ENCODE measurements at regions not wholly inside any gene's neighbourhood (a gene's known extent, or its start where the extent isn't known, plus 50 kb on each side); places are given as distances from the start of the nearest gene placed in this dataset.
"Not testable (repeated sequence)": the region's sequence is repeated elsewhere in the genome, so short reads cannot be mapped to it uniquely, and the experiment has no call there.

DNA sequence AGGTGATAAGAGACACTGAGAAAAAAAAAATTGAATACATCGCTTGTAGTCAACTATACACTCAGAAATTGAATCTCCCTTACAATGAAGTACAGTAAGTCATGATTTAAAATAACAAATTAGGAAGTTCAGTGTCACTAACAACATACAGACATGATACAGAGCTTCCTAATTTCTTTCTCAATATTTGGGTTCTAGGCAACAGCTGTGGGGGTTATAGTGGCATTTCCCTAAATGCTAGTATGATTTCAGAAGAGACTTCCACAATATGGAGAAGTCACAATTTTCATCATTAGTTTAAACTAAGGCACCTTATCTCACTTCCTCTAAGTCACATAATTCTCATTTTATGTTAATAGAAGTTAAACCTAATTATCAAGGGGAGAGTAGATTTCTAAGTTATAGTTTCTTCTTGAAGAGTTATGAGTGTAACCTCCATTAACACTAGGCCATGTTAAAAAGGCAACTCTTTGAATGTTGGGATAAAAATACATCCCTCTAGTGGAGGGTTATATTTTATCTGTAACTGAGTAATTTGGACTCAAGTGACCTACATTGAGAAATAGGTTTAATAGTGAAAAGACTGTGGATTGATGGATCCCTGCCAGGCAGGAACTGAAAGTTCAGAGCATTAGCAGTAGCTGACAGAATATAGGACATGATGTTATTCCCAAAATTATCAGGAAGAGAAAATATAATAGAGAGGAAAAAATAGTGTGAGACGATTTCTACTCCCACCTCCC is 286.0 kb upstream of the SUCLG2 start:
- DNase-seq, result no peak

GRCh38 chr3:67937498-67938118 is 283.2 kb upstream of the SUCLG2 start:
- no peak for DNase-seq

DNA sequence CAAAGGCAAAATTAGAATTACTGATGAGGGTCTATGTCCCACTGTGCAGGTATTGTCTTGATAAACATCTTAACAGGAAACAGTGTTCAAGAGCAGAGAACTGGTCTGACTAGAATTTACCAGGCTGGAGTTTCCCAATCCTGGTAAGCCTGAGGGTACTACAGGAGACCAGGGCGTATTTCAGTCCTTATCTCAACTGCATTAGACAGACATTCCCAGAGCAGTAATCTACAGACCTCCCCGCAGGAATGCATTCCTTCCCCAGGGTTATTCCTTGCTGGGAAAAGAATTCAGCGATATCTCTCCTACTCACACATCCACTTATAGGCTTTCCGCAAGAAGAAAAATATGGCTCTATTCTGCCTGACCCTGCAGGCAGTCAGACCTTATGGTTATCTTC is 276.0 kb upstream of the SUCLG2 start:
- DNase-seq, result not testable (repeated sequence)

DNA sequence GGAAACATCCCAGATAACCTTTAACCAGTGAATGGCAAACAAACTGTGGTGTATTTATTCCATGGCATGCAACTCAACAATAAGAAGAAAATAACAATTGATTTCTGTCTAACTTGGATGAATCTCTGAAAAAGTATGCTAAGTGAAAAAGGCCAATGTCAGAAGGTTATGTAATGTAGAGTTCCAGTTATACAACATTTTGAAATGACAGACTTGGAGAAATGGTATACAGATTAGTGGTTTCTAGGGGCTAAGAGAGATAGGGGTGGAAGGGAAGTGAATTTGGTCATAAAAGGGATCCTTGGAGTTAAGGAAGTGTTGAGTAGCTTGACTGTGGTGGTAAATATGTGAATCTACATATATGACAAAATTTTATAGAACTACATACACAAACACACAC is 269.4 kb upstream of the SUCLG2 start:
- no peak for DNase-seq

DNA sequence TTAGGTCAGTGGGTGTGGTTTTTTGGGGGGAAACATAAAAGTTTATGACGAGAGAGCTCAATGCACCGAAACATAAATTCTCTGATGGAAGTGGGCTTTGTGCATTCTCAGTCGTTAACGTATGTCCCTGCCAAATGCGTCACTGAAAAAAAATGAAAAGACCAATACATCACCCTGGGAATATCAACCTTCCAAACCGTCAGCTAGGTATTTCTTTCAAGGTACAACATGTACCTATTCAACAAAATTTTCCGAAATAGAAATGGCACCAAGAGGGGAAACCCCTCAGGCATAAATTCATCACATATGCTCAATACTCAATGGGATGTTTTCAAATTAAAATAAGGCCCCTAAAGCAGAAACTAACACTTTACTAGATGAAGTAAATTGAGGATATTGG is 266.6 kb upstream of the SUCLG2 start:
- DNase-seq, result no peak

DNA sequence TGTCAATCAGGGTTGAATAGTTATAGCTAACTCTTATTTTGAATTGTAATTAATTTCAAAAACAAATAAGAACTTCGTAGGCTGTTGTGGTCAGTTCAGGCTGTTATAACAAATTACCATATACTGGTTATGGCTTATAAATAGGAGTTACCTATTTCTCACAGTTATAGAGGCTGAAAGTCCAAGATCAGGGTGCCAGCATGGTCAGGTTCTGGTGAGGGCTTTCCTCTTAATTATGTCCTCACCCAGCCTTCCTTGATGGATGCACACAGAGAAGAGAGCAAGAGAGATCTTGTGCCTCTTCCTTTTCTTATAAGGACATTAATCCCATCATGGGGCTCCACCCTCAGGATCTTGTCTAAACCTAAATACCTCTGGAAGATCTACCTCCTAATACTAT is 265.9 kb upstream of the SUCLG2 start:
- no peak for DNase-seq

GRCh38 chr3:67916353-67916752 is 261.9 kb upstream of the SUCLG2 start:
- no peak for DNase-seq

GRCh38 chr3:67907735-67908134 is 253.3 kb upstream of the SUCLG2 start:
- no peak for DNase-seq

GRCh38 chr3:67906261-67906660 is 251.8 kb upstream of the SUCLG2 start:
- DNase-seq, result no peak

- no peak for DNase-seq
Measured at GRCh38 chr3:67901681-67902080, 247.3 kb upstream of the SUCLG2 start.

DNA sequence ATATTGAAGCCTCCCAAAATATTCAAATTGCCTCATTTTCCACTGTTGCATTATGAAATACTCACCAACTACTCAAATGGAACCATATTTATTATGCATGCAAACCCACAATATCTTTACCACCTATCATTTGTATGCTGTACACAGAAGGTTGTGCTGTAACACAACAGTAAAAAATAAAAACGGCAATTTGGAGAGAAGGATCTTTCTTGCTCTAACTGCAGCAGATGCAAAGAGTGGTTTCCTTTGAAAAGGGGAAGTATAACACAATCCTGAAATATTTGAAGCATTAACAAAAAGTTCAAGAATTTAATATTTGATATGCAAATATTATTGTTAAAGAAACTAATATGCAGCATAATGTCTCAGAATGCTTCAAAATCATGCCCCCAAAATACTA is 244.5 kb upstream of the SUCLG2 start:
- no peak for DNase-seq

- no peak for DNase-seq
Measured at GRCh38 chr3:67897351-67898336, 243.2 kb upstream of the SUCLG2 start.

GRCh38 chr3:67896130-67896529 is 241.7 kb upstream of the SUCLG2 start:
- no peak for DNase-seq

DNA sequence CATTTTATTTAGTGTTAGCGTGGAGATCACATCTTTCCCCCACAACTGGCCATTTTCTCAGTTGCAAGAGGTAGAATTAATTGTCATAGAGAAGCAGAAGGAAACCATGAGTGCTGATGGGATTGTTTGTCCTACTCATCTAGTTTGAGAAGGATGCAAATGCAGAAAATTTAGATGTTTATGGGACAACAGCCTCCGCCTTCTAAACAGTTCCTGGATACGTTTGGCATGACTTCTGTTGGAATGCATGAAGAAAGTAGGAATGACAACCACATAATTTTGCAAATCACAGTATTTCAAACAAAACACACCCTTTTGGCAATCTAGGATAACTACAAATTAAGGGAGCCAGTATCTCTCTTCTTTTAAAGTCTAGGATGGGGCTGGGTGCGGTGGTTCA is 240.1 kb upstream of the SUCLG2 start:
- no peak for DNase-seq

DNA sequence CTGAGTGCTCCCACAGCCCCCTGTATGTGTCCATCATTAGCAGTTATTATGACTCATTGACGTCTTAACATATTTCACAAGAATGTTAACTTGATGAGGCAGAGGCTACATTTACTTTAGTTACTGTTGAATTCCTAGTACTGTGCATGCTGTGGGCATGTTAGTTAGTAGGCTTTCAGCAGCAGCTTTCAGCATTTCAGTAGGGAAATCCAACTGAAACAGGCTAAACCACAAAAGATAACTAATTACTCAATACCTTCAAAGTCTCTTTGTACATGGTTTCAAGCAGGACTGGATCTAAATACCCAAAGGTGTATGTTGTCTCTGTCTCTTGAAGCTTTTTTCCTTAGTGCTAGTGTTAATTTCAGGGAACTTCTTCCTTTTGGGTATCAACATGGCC is 229.9 kb upstream of the SUCLG2 start:
- DNase-seq, result no peak

- no peak for DNase-seq
Measured at GRCh38 chr3:67883766-67884165, 229.4 kb upstream of the SUCLG2 start.

DNA sequence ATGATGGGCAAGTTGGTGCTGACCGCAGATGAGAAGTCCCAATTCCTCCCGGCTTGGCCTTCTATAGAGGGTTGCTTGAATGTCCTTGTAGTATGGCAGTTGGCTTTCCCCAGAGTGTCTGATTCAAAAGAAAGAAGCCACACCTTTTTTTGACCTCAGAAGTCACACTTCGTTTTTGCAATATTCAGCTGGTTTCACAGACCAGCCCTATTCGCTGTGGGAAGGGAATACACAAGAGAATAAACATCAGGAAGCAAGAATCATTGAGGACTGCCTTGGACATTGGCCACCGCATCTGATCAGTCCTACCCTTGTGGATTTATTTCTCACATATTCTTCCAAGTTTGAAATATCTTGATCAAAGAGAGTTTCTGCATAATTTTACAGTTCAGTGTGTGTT is 228.6 kb upstream of the SUCLG2 start:
- DNase-seq, result no peak

- DNase-seq, result no peak
Measured at GRCh38 chr3:67876261-67876660, 221.8 kb upstream of the SUCLG2 start.

DNA sequence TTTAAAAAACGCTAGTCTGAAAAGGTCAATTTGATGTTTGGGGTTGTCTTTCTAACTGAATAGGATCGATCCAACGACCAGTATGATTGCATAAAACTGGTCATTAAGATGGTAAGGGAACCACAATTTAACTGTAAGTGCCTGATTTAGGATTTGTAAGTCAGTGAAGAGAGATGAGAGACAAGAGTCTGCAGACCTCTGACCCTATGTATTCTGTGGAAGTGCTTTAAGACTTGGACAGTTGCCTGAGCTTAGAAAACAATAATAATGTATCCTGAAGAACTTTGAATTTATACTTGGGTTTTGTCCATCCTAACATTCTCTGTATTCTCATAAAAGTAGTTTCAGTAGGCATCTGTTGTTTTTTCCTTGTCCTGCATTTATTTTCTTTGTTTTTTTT is 221.4 kb upstream of the SUCLG2 start:
- no peak for DNase-seq

- DNase-seq, result no peak
Measured at GRCh38 chr3:67875338-67875737, 220.9 kb upstream of the SUCLG2 start.

DNA sequence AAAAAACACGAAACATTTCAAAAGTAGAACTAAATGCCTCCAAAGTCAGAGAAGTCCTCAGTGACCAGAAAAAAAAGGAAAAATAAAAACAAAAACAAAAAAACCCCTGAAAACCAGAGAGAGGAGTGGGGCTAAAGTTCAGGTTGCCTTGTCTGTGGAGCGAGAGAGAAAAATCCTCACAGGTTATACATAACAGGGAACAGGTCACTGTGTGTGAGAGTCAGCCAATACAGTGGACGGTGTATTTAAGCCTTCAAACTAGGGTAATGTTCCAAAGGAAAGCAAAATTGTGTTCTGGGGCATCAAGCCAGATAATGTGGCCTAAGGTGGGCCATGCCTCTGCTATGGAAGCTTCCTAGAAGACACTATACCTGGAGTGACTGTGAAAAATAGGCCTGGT is 216.1 kb upstream of the SUCLG2 start:
- no peak for DNase-seq

GRCh38 chr3:67866571-67866970 is 212.2 kb upstream of the SUCLG2 start:
- no peak for DNase-seq

DNA sequence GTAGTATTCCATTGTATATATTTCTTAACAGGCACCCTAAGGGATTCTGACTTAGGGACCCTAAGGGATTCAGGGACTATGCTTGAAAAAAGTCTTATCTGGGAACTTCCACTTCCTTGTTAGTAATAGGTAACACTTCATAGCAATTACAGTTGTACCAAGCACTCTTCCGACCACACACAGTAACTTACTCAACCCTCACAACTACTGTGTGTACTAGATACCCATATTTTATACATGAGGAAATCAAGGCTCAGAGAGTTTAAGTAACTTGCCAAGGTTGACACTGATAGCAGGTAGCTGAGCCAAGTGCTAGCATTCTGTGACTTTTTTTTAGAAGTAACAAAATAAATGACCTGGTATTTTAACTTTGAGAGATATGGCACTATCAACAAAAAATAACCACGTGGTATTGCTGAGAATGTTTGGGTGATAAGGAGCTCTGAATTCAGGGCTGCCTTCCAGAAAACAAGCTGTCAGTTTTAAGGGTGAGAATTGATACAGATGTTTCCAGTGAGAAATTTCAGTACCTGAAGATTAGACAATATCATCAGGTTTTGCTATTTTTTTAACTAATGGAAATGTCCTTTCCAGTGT is 210.3 kb upstream of the SUCLG2 start:
- no peak for DNase-seq
